ENCODE measurements at regions not wholly inside any gene's neighbourhood (a gene's known extent, or its start where the extent isn't known, plus 50 kb on each side); places are given as distances from the start of the nearest gene placed in this dataset.

DNA sequence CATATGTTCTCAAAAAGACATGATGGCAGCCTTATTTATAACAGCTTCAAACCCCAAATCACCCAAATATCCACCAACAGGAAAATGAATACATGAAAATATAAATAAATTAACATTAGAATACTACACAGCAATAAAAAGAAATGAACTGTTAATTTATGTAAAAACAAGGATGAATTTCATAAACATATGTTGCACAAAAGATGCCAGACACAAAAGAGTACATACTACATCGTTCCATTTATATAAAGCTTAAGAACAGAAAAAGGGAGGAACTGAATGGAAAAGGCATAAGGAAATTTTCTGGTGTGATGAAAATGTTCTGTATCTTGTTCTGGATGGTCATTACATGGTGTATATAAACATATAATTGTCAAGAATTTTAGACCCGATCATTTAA lies 69.9 kb upstream of the TUSC7 start:
- no peak for DNase-seq (ENCODE audit: low read depth in 2 of 2)

DNA sequence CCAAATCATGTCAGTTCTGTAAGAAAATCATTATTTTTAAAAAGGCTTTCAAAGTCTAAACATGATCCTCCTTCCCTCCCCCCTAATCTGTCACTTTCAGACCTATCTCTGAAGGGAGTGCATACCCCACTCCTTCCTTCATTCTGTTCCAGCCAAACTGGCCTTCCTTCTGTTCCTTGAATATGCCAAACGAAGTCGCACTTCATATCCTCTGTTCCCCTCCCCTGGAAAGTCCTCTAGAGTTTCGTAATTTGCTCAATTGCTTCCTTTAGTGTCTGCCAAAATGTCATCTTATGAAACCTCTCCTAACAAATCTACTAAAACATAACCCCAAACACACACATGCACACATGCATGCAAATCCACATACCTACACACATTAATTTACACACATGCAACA lies 69.5 kb upstream of the TUSC7 start:
- no peak for DNase-seq (ENCODE audit: low read depth in 2 of 2)

- no peak for DNase-seq (ENCODE audit: low read depth in 2 of 2)
Measured at GRCh38 chr3:116643001-116643400, 66.6 kb upstream of the TUSC7 start.

GRCh38 chr3:116647996-116648395 lies 61.6 kb upstream of the TUSC7 start:
- DNase-seq (ENCODE audit: low read depth in 2 of 2), result no peak

All from fibroblast of skin of left biceps (primary cell).